ENCODE measurements at regions not wholly inside any gene's neighbourhood (a gene's known extent, or its start where the extent isn't known, plus 50 kb on each side); places are given as distances from the start of the nearest gene placed in this dataset.

GRCh38 chr3:117135207-117135606 lies 425.6 kb downstream of the TUSC7 start:
- no peak for DNase-seq

- no peak for DNase-seq
Observed at GRCh38 chr3:117136003-117136402, 426.4 kb downstream of the TUSC7 start.

- no peak for DNase-seq
Observed at GRCh38 chr3:117137065-117137464, 427.5 kb downstream of the TUSC7 start.

- no peak for DNase-seq
Observed at GRCh38 chr3:117139681-117140080, 430.1 kb downstream of the TUSC7 start.

- DNase-seq: no peak
Observed at GRCh38 chr3:117141812-117142211, 432.2 kb downstream of the TUSC7 start.

- no peak for DNase-seq
Observed at GRCh38 chr3:117144853-117145252, 435.3 kb downstream of the TUSC7 start.

- no peak for DNase-seq
Observed at GRCh38 chr3:117145677-117146076, 436.1 kb downstream of the TUSC7 start.

- no peak for DNase-seq
Observed at GRCh38 chr3:117146571-117146970, 437.0 kb downstream of the TUSC7 start.

- no peak for DNase-seq
Observed at GRCh38 chr3:117149584-117149983, 440.0 kb downstream of the TUSC7 start.

GRCh38 chr3:117150628-117151027 lies 441.0 kb downstream of the TUSC7 start:
- DNase-seq: no peak

- DNase-seq: no peak
Observed at GRCh38 chr3:117160176-117160575, 450.6 kb downstream of the TUSC7 start.

GRCh38 chr3:117161816-117162215 lies 452.2 kb downstream of the TUSC7 start:
- no peak for DNase-seq

GRCh38 chr3:117165176-117165575 lies 455.6 kb downstream of the TUSC7 start:
- no peak for DNase-seq

GRCh38 chr3:117165601-117166051 lies 456.0 kb downstream of the TUSC7 start:
- DNase-seq: no peak

GRCh38 chr3:117168896-117169295 lies 459.3 kb downstream of the TUSC7 start:
- no peak for DNase-seq

- no peak for DNase-seq
Observed at GRCh38 chr3:117170094-117170493, 460.5 kb downstream of the TUSC7 start.

GRCh38 chr3:117171124-117171523 lies 461.5 kb downstream of the TUSC7 start:
- no peak for DNase-seq

GRCh38 chr3:117172426-117172825 lies 462.8 kb downstream of the TUSC7 start:
- DNase-seq: no peak

- no peak for DNase-seq
Observed at GRCh38 chr3:117181222-117181621, 471.6 kb downstream of the TUSC7 start.

GRCh38 chr3:117184574-117184973 lies 475.0 kb downstream of the TUSC7 start:
- DNase-seq: no peak

- DNase-seq: no peak
Observed at GRCh38 chr3:117191245-117191644, 481.7 kb downstream of the TUSC7 start.

- DNase-seq: no peak
Observed at GRCh38 chr3:117192888-117193287, 483.3 kb downstream of the TUSC7 start.

GRCh38 chr3:117193390-117193789 lies 483.8 kb downstream of the TUSC7 start:
- DNase-seq: no peak

GRCh38 chr3:117195034-117195433 lies 485.5 kb downstream of the TUSC7 start:
- DNase-seq: no peak

GRCh38 chr3:117200962-117201361 lies 491.4 kb downstream of the TUSC7 start:
- DNase-seq: no peak
